ENCODE measurements at regions not wholly inside any gene's neighbourhood (a gene's known extent, or its start where the extent isn't known, plus 50 kb on each side); places are given as distances from the start of the nearest gene placed in this dataset.

DNA sequence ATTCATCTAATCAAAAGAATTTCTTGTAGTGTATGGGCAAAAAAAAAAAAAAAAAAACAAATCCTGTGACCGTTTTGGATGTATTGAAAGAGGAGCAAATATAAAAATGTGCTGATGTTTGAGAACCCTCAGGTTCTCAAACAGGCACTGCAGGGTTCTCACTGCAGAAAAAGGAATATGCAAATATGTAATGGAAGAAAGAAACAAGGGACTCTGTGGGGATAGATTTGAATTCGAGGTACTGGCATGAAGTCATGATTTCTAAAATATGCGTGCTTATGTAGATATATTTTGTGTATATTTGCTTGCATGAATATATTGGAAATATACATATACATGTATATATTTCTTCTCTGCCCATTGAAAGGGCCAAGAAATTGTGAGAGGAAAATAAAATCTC lies 365.0 kb upstream of the RUNX1 start:
- no peak for DNase-seq

DNA sequence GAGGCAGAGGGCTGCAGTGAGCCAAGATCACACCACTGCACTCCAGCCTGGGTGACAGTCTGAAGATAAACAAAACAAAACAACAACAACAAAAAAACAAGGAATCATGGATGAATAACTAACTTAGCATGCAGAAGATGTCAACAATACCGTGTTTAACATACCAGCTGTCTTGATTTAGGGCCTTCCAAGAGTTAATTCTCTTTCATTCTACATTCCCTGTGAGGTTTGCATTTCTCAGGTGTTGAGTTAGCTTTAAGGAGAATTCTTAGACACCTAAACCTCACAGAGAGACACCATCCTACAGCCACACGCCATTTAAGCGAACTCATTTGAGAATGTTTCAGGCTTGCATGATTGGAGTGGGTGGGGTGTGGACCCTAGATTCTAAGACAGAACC lies 363.1 kb upstream of the RUNX1 start:
- DNase-seq = no peak

GRCh38 chr21:35411434-35411833 lies 362.3 kb upstream of the RUNX1 start:
- no peak for DNase-seq

GRCh38 chr21:35410656-35411055 lies 361.6 kb upstream of the RUNX1 start:
- no peak for DNase-seq

GRCh38 chr21:35410123-35410522 lies 361.0 kb upstream of the RUNX1 start:
- DNase-seq = no peak

GRCh38 chr21:35408401-35408800 lies 359.3 kb upstream of the RUNX1 start:
- DNase-seq = no peak

- DNase-seq = no peak
These were observed 357.5 kb upstream of the RUNX1 start for GRCh38 chr21:35406635-35407034.

DNA sequence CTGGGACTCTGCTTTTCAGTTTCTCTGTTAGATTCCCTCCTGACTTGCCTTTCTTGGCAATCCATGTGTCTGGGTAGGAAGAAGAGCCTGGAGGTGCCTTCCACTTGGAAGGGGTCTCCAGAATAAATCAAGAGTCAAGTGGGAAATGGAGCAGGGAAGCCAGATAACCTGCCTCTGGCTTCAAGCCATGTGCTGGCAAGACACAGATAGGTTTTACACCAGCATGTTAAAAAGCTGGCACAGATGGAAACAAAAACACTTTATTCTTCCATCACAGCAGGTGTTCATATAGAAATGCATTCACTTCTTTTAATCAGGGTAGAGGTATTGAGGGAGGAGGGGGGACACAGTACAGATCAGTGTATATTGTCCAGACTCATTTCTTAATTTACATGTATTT lies 356.9 kb upstream of the RUNX1 start:
- DNase-seq = no peak

- DNase-seq = no peak
These were observed 355.1 kb upstream of the RUNX1 start for GRCh38 chr21:35404247-35404646.

DNA sequence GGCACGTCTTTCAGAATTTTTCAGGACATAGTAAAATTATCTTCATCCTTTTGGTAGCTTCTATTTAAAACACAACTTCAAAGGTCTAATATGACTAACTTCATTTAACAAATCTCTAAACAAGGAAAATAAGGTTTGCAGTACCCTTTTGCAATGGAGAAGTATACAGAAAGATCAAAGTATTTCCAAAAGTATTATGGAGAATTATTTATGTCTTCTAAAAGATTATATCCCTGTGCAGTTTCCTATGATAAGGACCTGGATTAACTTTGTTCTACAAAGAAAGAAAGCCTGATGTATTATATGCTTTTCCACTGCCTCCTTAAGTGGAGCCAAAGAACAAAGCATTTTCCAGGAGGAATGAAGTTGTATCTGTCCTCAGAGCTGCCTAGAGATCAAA lies 353.0 kb upstream of the RUNX1 start:
- DNase-seq = no peak

- no peak for DNase-seq
These were observed 352.4 kb upstream of the RUNX1 start for GRCh38 chr21:35401476-35401875.

- DNase-seq = peak; percentile 72
These were observed 351.3 kb upstream of the RUNX1 start for GRCh38 chr21:35400233-35400939.

DNA sequence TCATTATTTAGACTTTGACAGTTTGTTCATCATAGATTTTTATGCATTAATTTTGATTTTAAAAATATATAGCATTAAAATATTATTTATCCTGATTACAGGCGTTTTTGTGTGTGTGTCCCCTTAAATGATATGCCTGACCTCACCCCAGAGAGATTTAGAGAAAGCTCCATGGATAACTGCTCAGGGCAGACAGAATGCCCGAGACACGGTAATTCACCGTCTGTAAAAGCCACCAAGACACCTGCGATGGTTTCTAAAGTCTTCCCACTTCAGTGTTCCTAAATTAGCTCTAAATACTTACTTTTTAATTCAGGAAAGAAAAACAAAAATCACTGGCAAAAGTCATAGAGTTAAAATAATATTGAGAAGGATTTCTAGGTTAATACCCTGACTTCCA lies 350.6 kb upstream of the RUNX1 start:
- DNase-seq = no peak

DNA sequence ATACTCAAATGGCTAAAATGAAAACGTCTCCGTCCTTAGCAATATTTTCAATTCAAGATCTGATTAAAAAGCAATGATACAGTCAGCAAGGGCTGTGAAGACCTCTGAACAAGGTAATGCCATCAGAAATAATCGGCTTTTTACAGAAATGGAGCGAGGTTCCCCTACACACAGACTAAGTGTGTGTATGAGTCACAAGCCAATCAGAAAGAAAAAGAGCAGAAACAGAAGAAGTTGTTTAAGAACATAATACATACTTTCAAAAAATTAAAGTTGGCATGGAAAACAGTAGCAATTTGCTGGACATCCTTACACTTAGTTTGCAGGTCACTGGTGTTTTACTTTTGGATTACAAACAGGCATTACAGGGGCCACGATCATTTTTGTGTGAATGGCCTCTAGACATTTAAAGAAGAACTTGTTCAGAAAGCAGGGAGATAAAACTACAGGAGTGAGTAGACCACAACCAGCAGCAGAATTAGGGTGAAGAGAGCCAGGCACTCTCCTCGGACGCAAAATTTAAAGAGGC lies 350.0 kb upstream of the RUNX1 start:
- no peak for DNase-seq

DNA sequence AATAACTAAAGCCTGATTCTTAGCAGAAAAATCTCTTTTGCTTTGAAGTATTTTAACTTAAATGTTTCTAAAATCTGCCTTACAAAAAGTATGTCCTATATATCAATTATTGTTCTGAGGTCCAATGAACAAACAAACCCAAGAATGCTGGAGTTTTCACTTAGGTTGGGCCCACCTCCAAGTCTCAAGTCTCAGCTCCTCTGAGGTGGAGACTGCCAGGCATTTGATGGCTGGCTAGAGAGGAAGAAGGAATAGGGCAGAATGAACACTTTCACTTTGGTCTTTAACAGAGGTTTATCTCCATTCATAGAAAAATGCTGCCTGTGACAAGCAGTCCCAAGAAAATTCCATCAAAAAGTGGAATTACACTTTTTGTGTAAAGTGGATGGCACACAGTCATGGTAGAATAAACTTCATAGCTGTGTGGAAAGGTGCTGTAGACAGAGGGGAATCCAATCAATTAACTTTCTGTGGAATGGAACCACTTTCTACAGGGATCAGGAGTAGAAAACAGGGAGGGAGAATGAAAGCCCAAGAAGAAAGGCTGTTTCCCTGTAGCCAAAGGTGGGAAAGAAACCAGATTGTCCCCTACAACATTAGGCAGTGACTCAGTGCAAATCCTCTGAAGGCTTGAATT lies 349.4 kb upstream of the RUNX1 start:
- no peak for DNase-seq

- no peak for DNase-seq
These were observed 348.7 kb upstream of the RUNX1 start for GRCh38 chr21:35397781-35398180.

- no peak for DNase-seq
These were observed 347.6 kb upstream of the RUNX1 start for GRCh38 chr21:35396655-35397054.

DNA sequence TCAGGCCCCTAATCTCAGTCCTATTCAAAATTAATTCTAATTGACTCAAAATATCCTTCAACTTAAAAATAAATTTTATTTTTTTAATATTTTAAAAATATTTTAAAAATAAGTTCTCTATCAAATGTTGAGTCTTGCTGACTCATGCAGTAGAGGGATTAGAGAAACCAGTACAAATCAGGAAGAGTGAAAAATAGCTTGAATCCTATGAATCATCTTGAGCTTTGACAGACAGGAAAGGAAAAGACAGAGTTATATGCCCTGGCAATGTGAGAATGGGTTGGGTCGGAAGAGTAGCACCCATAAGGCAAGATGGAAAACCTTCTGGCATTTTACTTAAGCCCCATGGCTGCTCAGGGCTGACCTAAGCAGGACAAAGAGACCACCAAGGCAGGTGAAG lies 346.6 kb upstream of the RUNX1 start:
- DNase-seq = no peak

- DNase-seq = no peak
These were observed 345.7 kb upstream of the RUNX1 start for GRCh38 chr21:35394634-35395369.

DNA sequence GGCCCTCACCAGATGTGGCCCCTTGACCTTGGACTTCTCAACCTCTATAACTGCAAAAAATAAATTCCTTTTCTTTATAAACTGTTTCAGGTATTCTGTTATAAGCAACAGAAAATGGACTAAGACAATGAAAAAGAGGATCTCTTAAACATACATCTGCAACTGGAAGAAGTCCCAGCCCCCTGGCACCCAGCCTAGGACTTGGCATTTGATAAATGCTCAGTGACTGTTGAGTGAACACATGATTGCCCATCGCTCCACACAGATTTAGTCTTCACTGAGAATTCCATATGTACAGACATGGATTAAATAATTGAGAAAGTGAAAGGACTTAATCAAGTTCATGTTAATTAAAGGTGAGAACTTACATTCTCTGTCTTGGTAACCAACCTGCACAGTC lies 344.9 kb upstream of the RUNX1 start:
- DNase-seq = no peak

DNA sequence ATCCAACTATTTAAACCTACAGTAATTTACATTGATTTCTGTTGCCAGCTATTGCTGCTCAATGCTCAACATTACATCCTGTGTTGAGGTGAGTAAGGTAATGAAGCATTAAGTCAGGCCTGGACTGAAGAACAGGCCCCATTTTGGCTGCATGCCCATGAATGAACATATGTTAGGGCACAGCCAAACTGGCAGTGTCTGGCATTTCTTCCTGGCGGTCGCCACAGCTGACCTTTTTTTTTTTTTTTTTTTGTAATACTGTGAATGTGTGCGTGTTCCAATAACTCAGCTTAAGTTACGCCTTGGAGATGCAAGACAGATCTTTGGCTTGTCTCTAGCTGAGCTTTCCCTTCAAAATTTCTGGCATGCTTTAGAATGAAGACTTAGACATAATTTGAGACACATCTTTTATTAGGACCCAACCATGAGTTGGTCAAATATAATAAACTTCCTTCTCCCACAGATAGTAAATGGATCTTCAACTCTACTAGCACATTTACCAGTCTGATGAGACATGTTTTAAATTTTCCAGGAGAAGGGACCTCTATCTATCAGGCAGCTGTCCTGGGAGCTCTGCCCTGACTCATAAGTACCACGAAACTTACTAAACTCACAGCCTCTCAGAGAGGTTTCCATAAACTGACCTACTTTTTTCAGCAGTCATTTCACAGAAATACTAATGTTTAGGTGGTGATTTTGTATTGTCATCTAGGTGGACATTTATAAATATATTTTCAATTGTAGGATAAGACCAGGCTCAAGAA lies 341.1 kb upstream of the RUNX1 start:
- peak; percentile 43 for DNase-seq

DNA sequence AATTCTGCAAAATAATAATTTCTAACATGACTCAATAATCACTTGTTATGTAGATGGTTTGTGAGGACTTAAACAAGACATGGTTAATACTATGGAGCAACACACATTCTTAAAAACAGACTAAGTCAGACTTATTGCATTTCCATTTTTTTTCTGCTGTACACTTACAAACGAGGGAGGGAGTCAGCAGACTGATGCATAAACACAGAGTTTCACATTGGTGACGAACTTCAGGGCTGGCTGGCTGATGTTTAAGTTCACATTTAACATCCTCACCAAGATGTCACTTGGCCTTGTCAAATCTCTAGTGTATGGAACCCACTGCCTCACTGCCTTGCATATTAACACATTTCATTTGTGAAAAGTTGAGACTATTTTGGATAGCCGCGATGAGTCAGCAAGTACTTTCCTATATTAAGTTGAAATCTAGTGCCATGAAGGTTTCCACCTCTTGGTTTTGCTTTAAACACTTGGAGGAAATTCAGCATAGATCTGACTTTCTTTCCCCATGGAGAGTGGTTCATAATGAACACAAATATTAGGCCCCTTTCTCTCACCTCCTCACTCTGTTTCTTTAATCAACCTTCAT lies 337.5 kb upstream of the RUNX1 start:
- DNase-seq = no peak

DNA sequence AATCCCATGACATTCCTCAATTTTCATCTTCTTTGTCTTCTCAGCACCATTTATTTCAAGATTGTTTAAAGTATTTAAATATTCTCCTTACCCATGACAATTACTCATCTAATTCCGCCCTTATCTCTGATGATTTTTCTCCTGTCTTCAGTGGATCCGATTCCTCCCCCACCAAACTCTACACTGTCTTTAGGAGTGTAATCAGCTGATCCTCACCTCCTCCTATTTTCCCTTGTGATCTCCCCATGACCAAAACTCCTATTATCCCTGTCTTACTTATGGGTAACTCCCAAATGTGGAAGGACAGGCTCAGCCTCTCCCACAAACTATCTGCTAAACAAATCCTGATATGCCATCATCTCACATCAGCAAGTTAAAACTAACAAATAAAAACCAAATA lies 335.3 kb upstream of the RUNX1 start:
- DNase-seq = no peak

Measured in COR-L47 (cell line).